ENCODE measurements at regions not wholly inside any gene's neighbourhood (a gene's known extent, or its start where the extent isn't known, plus 50 kb on each side); places are given as distances from the start of the nearest gene placed in this dataset.

- Histone ChIP-seq H3K27ac (ENCODE audit: low read length) (no peak overlapping the region), H3K79me2 (replicated peaks; ENCODE audit: insufficient read depth, low read length) (no peaks in the 10 kb centered on the region), H3K4me3 (ENCODE audit: low read length) (no peak overlapping the region), H3K27me3 (ENCODE audit: insufficient read depth, low read depth, low read length) (no peaks in the 10 kb centered on the region), H3K9me2 (ENCODE audit: insufficient read depth, low read length) (no peaks in the 10 kb centered on the region), H2AFZ (ENCODE audit: low read depth, low read length) (no peak overlapping the region), H3K36me3 (ENCODE audit: insufficient read depth, low read length) (no peaks in the 10 kb centered on the region), H3K9me3 (ENCODE audit: low read length) (no peaks in the 10 kb centered on the region), H3K9ac (ENCODE audit: low read length) (no peak overlapping the region), H3F3A (ENCODE audit: insufficient read depth, low read length, poor library complexity, severe bottlenecking) (no peaks in the 10 kb centered on the region), H4K20me1 (ENCODE audit: insufficient read depth) (no peaks in the 10 kb centered on the region), H3K4me2 (ENCODE audit: low read length) (no peak overlapping the region)
- TF ChIP-seq, protein P1, sequence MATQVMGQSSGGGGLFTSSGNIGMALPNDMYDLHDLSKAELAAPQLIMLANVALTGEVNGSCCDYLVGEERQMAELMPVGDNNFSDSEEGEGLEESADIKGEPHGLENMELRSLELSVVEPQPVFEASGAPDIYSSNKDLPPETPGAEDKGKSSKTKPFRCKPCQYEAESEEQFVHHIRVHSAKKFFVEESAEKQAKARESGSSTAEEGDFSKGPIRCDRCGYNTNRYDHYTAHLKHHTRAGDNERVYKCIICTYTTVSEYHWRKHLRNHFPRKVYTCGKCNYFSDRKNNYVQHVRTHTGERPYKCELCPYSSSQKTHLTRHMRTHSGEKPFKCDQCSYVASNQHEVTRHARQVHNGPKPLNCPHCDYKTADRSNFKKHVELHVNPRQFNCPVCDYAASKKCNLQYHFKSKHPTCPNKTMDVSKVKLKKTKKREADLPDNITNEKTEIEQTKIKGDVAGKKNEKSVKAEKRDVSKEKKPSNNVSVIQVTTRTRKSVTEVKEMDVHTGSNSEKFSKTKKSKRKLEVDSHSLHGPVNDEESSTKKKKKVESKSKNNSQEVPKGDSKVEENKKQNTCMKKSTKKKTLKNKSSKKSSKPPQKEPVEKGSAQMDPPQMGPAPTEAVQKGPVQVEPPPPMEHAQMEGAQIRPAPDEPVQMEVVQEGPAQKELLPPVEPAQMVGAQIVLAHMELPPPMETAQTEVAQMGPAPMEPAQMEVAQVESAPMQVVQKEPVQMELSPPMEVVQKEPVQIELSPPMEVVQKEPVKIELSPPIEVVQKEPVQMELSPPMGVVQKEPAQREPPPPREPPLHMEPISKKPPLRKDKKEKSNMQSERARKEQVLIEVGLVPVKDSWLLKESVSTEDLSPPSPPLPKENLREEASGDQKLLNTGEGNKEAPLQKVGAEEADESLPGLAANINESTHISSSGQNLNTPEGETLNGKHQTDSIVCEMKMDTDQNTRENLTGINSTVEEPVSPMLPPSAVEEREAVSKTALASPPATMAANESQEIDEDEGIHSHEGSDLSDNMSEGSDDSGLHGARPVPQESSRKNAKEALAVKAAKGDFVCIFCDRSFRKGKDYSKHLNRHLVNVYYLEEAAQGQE (IDR thresholded peaks at IDR 0.05; ENCODE audit: borderline replicate concordance), result no peak
- TF ChIP-seq MXI1 (conservative IDR thresholded peaks at IDR 0.05; ENCODE audit: poor library complexity, severe bottlenecking) (no peak), EP300 (conservative IDR thresholded peaks at IDR 0.05; ENCODE audit: poor library complexity, severe bottlenecking) (no peak), RAD21 (conservative IDR thresholded peaks at IDR 0.05) (no peak), TAF1 (IDR thresholded peaks at IDR 0.05; ENCODE audit: low read depth) (no peak), POLR2AphosphoS5 (IDR thresholded peaks at IDR 0.05) (no peak), EZH2 (IDR thresholded peaks at IDR 0.05; ENCODE audit: borderline replicate concordance, insufficient read depth, low read length, poor library complexity, severe bottlenecking) (no peak)
- TF ChIP-seq, protein P2, sequence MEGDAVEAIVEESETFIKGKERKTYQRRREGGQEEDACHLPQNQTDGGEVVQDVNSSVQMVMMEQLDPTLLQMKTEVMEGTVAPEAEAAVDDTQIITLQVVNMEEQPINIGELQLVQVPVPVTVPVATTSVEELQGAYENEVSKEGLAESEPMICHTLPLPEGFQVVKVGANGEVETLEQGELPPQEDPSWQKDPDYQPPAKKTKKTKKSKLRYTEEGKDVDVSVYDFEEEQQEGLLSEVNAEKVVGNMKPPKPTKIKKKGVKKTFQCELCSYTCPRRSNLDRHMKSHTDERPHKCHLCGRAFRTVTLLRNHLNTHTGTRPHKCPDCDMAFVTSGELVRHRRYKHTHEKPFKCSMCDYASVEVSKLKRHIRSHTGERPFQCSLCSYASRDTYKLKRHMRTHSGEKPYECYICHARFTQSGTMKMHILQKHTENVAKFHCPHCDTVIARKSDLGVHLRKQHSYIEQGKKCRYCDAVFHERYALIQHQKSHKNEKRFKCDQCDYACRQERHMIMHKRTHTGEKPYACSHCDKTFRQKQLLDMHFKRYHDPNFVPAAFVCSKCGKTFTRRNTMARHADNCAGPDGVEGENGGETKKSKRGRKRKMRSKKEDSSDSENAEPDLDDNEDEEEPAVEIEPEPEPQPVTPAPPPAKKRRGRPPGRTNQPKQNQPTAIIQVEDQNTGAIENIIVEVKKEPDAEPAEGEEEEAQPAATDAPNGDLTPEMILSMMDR (IDR thresholded peaks at IDR 0.05; ENCODE audit: poor library complexity, severe bottlenecking), result no peak
Measured at GRCh38 chr6:91505199-91505598, 918.3 kb upstream of the MAP3K7 start.

DNA sequence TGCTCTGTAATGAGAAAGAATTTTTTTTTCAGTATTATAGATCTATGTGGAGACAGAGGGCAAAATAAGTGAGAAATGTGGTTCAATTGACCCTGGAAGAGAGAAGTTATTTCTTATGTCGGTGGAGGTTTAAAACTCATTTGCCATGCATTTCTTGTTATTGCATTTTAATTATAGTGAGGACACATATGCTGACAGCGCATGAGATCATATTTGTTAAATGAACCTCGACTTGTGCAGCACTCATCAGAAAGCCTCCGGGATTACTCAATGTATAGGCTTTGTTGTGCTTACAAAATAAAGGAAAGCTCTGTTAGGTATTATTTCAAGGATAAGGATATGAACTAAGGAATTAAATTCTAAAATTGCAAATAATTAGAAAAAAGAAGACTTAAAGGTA lies 915.1 kb upstream of the MAP3K7 start:
- H3K79me2 ChIP-seq (replicated peaks; ENCODE audit: insufficient read depth, low read length), result no peaks in the 10 kb centered on the region
- H3K4me2 ChIP-seq (ENCODE audit: low read length), result no peak overlapping the region
- TF ChIP-seq SMC3 (conservative IDR thresholded peaks at IDR 0.05; ENCODE audit: poor library complexity) (no peak), POLR2AphosphoS5 (IDR thresholded peaks at IDR 0.05) (no peak), EP300 (conservative IDR thresholded peaks at IDR 0.05; ENCODE audit: poor library complexity, severe bottlenecking) (no peak), RAD21 (conservative IDR thresholded peaks at IDR 0.05) (no peak), MXI1 (conservative IDR thresholded peaks at IDR 0.05; ENCODE audit: poor library complexity, severe bottlenecking) (no peak), EZH2 (IDR thresholded peaks at IDR 0.05; ENCODE audit: borderline replicate concordance, insufficient read depth, low read length, poor library complexity, severe bottlenecking) (no peak), TAF1 (IDR thresholded peaks at IDR 0.05; ENCODE audit: low read depth) (no peak)
- TF ChIP-seq, protein P2 (IDR thresholded peaks at IDR 0.05; ENCODE audit: poor library complexity, severe bottlenecking), result no peak
- TF ChIP-seq, protein P1 (IDR thresholded peaks at IDR 0.05; ENCODE audit: borderline replicate concordance), result no peak
- H2AFZ ChIP-seq (ENCODE audit: low read depth, low read length), result no peak overlapping the region
- H3K9me3 ChIP-seq (ENCODE audit: low read length), result no peaks in the 10 kb centered on the region
- H3K9ac ChIP-seq (ENCODE audit: low read length), result no peak overlapping the region
- H3K4me3 ChIP-seq (ENCODE audit: low read length), result no peak overlapping the region
- no peak overlapping the region for H3K27ac ChIP-seq (ENCODE audit: low read length)
- no peaks in the 10 kb centered on the region for H3K36me3 ChIP-seq (ENCODE audit: insufficient read depth, low read length)
- no peaks in the 10 kb centered on the region for H3K27me3 ChIP-seq (ENCODE audit: insufficient read depth, low read depth, low read length)
- H3F3A ChIP-seq (ENCODE audit: insufficient read depth, low read length, poor library complexity, severe bottlenecking), result no peaks in the 10 kb centered on the region
- no peaks in the 10 kb centered on the region for H3K9me2 ChIP-seq (ENCODE audit: insufficient read depth, low read length)
- H4K20me1 ChIP-seq (ENCODE audit: insufficient read depth), result no peaks in the 10 kb centered on the region
